T-cell (primary cell): ENCODE measurements at regions not wholly inside any gene's neighbourhood (a gene's known extent, or its start where the extent isn't known, plus 50 kb on each side); places are given as distances from the start of the nearest gene placed in this dataset.

Source experiments
- ATAC-seq, 4 experiments: fragments of 200-7000 bp in 3 of 4; fragments of 150-1000 bp in 1 of 4; cut with Tn5 transposase; replicated peaks in 1 of 4; 1 replicate in 3 of 4; 2 replicates in 1 of 4; pipeline ENCODE4 v1.10.0; 2021; ENCODE audit warnings: moderate library complexity in 3 of 4, mild to moderate bottlenecking in 2 of 4, moderate number of reproducible peaks in 1 of 4
- CTCF ChIA-PET, 2 donors: fragments of 300-600 bp; sonication (Branson Sonifier 250); formaldehyde crosslinking; loops; one replicate each; lab custom pipeline; 2022; ENCODE audit warnings: antibody characterized with exemption in 2 of 2; lab: Charles Lee
- POLR2A ChIA-PET, 2 donors: fragments of 300-600 bp; sonication (Branson Sonifier 250); formaldehyde crosslinking; loops; one replicate each; lab custom pipeline; 2022; ENCODE audit warnings: antibody characterized with exemption in 2 of 2; lab: Charles Lee
- DNase-seq, 35 experiments: peaks; one replicate each; pipeline versions ENCODE4 v3.0.0 to v3.0.0-alpha.2; 2013 to 2023
- H3K27ac ChIP-seq: one replicate; pipeline ENCODE4 v1.5.1; 2013; ENCODE audit warnings: low read length
- H3K27me3 ChIP-seq, 2 experiments: replicated peaks in 1 of 2; 1 replicate in 1 of 2; 2 replicates in 1 of 2; pipeline versions ENCODE4 v1.6.1 to v1.7.0; 2013; ENCODE audit warnings: low read length in 1 of 2, mixed read lengths in 1 of 2; ENCODE audit not compliant: control insufficient read depth in 2 of 2, insufficient read depth in 2 of 2; ENCODE audit errors: extremely low read depth in 1 of 2
- H3K36me3 ChIP-seq, 2 donors: 1 replicate in 1 of 2; 2 replicates in 1 of 2; pipeline versions ENCODE4 v1.6.1 to v1.7.0; 2013; ENCODE audit warnings: low read length in 1 of 2; ENCODE audit not compliant: control insufficient read depth in 2 of 2, insufficient read depth in 1 of 2; ENCODE audit errors: extremely low read depth in 1 of 2
- H3K4me1 ChIP-seq, 2 experiments: 1 replicate in 1 of 2; 2 replicates in 1 of 2; pipeline versions ENCODE4 v1.6.1 to v1.7.0; 2013; ENCODE audit warnings: low read length in 2 of 2, mixed read lengths in 1 of 2; ENCODE audit not compliant: insufficient read depth in 2 of 2, control insufficient read depth in 1 of 2; ENCODE audit errors: extremely low read depth in 1 of 2
- H3K4me3 ChIP-seq, 2 donors: 1 replicate in 1 of 2; 2 replicates in 1 of 2; pipeline versions ENCODE4 v1.5.1 to v1.7.0; 2013; ENCODE audit warnings: mild to moderate bottlenecking in 2 of 2, low read length in 1 of 2, moderate library complexity in 1 of 2; ENCODE audit not compliant: control insufficient read depth in 1 of 2; ENCODE audit errors: extremely low read depth in 1 of 2
- H3K9me3 ChIP-seq: 2 replicates; pipeline ENCODE4 v1.7.0; 2013
- H3K27ac Mint-ChIP-seq, 2 donors: one replicate each; pipeline ENCODE4 v1.8.0; 2020 to 2021; ENCODE audit warnings: mild to moderate bottlenecking in 2 of 2, mixed read lengths in 2 of 2
- H3K27me3 Mint-ChIP-seq, 2 donors: one replicate each; pipeline ENCODE4 v1.8.0; 2021 to 2022; ENCODE audit warnings: mixed read lengths in 2 of 2
- H3K36me3 Mint-ChIP-seq: one replicate; pipeline ENCODE4 v1.8.0; 2021; ENCODE audit warnings: mixed read lengths
- H3K4me1 Mint-ChIP-seq, 3 donors: one replicate each; pipeline ENCODE4 v1.8.0; 2020 to 2022; ENCODE audit warnings: mixed read lengths in 3 of 3, mild to moderate bottlenecking in 1 of 3
- H3K4me3 Mint-ChIP-seq, 3 donors: one replicate each; pipeline ENCODE4 v1.8.0; 2020 to 2022; ENCODE audit warnings: mild to moderate bottlenecking in 3 of 3, mixed read lengths in 3 of 3, moderate library complexity in 3 of 3
- H3K9me3 Mint-ChIP-seq, 3 donors: one replicate each; pipeline ENCODE4 v1.8.0; 2020 to 2022; ENCODE audit warnings: mixed read lengths in 3 of 3
- WGBS: methylation state at CpG from one replicate; pipeline ENCODE4 v1.1.5; 2013; ENCODE audit warnings: missing lambda C conversion rate; ENCODE audit not compliant: insufficient coverage; 5-methylcytosine and 5-hydroxymethylcytosine counted together

GRCh38 chr4:97159625-97160024 lies 983.7 kb downstream of the STPG2 start:
- no peaks in the 10 kb centered on the region for H3K4me1 Mint-ChIP-seq
- ChIA-PET POLR2A (no interaction called here), CTCF (no interaction called here)
- WGBS: 75% methylated on average over 1 of the region's 1 CpG
- H3K27ac ChIP-seq: no peak overlapping the region
- H3K4me3 ChIP-seq: no peak overlapping the region
- no peaks in the 10 kb centered on the region for H3K36me3 Mint-ChIP-seq
- no peaks in the 10 kb centered on the region for H3K27me3 Mint-ChIP-seq
- no peaks in the 10 kb centered on the region for H3K27me3 ChIP-seq
- H3K9me3 ChIP-seq: no peaks in the 10 kb centered on the region
- DNase-seq: no peak
- peaks cover 0 to 2% (median 0%) of the 10 kb centered on the region in 3 donors for H3K9me3 Mint-ChIP-seq
- H3K4me1 ChIP-seq: no peaks in the 10 kb centered on the region
- no peak for ATAC-seq
- H3K27ac Mint-ChIP-seq: no peak overlapping the region
- no peak overlapping the region for H3K4me3 Mint-ChIP-seq
- no peaks in the 10 kb centered on the region for H3K36me3 ChIP-seq

DNA sequence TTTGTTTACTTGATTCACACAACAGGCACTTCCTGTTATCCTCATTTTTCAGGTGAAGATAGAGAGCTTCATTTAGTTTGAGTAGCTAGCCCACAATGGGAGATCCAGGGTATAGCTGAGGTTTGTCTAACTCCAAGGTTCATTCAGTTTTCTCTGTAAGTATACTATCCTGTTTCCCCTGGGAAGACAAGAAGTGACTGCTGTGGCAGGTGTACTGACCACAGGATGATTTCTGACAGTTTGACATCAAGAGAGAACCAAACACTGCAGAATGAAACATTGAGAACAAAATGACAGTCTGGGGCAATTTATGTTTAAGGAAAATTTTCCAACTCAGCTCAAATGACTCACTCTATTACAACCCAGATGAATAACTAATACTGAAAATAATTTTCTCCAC lies 958.0 kb downstream of the STPG2 start:
- H3K27me3 ChIP-seq: no peaks in the 10 kb centered on the region
- H3K36me3 ChIP-seq: no peaks in the 10 kb centered on the region
- no peaks in the 10 kb centered on the region for H3K9me3 ChIP-seq
- ATAC-seq (no peak), DNase-seq (no peak)
- Mint-ChIP-seq H3K9me3 (peaks cover 4 to 8% (median 4%) of the 10 kb centered on the region in 3 donors), H3K27me3 (no peaks in the 10 kb centered on the region), H3K4me3 (no peak overlapping the region), H3K4me1 (no peaks in the 10 kb centered on the region), H3K36me3 (no peaks in the 10 kb centered on the region), H3K27ac (no peak overlapping the region)
- no peaks in the 10 kb centered on the region for H3K4me1 ChIP-seq
- POLR2A ChIA-PET: no interaction called here
- no peak overlapping the region for H3K27ac ChIP-seq
- CTCF ChIA-PET: no interaction called here
- no peak overlapping the region for H3K4me3 ChIP-seq

GRCh38 chr4:97197106-97197505 lies 946.2 kb downstream of the STPG2 start:
- H3K27ac ChIP-seq: no peak overlapping the region
- no peak for DNase-seq
- Mint-ChIP-seq H3K9me3 (peaks cover 5 to 8% (median 6%) of the 10 kb centered on the region in 3 donors), H3K27me3 (no peaks in the 10 kb centered on the region), H3K27ac (no peak overlapping the region), H3K4me1 (no peaks in the 10 kb centered on the region), H3K36me3 (no peaks in the 10 kb centered on the region), H3K4me3 (no peak overlapping the region)
- ChIA-PET POLR2A (no interaction called here), CTCF (no interaction called here)
- 70% methylated on average over 1 of the region's 2 CpGs for WGBS
- no peaks in the 10 kb centered on the region for H3K27me3 ChIP-seq
- H3K4me3 ChIP-seq: no peak overlapping the region
- no peaks in the 10 kb centered on the region for H3K36me3 ChIP-seq
- no peak for ATAC-seq
- H3K4me1 ChIP-seq: no peaks in the 10 kb centered on the region
- H3K9me3 ChIP-seq: no peaks in the 10 kb centered on the region

- Histone ChIP-seq H3K4me3 (no peak overlapping the region), H3K27me3 (no peaks in the 10 kb centered on the region), H3K27ac (no peak overlapping the region), H3K9me3 (no peaks in the 10 kb centered on the region), H3K36me3 (no peaks in the 10 kb centered on the region), H3K4me1 (no peaks in the 10 kb centered on the region)
- Mint-ChIP-seq H3K4me3 (no peak overlapping the region), H3K4me1 (no peaks in the 10 kb centered on the region), H3K9me3 (peaks cover 0 to 10% (median 5%) of the 10 kb centered on the region in 3 donors), H3K27me3 (no peaks in the 10 kb centered on the region), H3K36me3 (no peaks in the 10 kb centered on the region), H3K27ac (no peak overlapping the region)
- ChIA-PET POLR2A (no interaction called here), CTCF (no interaction called here)
- ATAC-seq (no peak), DNase-seq (no peak)
- WGBS: no CpG with 5 or more reads among the region's 1 CpG
Observed at GRCh38 chr4:97208749-97209148, 934.5 kb downstream of the STPG2 start.

- no peak overlapping the region for H3K4me3 ChIP-seq
- ATAC-seq (no peak), DNase-seq (no peak)
- H3K4me3 Mint-ChIP-seq: no peak overlapping the region
- ChIA-PET POLR2A (no interaction called here), CTCF (no interaction called here)
- peaks cover 0 to 15% (median 2%) of the 10 kb centered on the region in 3 donors for H3K9me3 Mint-ChIP-seq
- H3K36me3 ChIP-seq: no peaks in the 10 kb centered on the region
- H3K4me1 ChIP-seq: no peaks in the 10 kb centered on the region
- no peaks in the 10 kb centered on the region for H3K27me3 ChIP-seq
- 63% methylated on average over 5 of the region's 5 CpGs for WGBS
- H3K9me3 ChIP-seq: no peaks in the 10 kb centered on the region
- no peak overlapping the region for H3K27ac Mint-ChIP-seq
- H3K27me3 Mint-ChIP-seq: no peaks in the 10 kb centered on the region
- H3K27ac ChIP-seq: no peak overlapping the region
- H3K36me3 Mint-ChIP-seq: no peaks in the 10 kb centered on the region
- H3K4me1 Mint-ChIP-seq: no peaks in the 10 kb centered on the region
Observed at GRCh38 chr4:97215409-97215941, 927.8 kb downstream of the STPG2 start.

DNA sequence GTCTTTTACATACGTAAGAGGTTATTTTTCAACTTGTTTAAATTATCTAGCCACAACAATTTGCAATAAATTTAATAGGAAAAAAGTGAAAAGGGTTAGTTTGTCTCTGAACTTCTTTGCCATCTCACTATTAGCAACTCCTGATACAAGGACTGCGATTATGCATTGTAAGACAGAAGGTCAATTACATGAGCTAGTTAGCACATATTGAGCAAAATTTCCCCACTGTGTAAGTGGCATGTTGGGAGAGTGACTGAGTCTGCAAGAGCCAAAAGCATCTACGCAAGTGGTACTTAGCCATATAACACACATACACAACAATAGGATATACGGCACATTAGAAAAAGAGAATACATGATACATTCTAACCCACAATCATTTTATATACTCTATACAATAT lies 927.2 kb downstream of the STPG2 start:
- Histone ChIP-seq H3K4me1 (no peaks in the 10 kb centered on the region), H3K27ac (no peak overlapping the region), H3K27me3 (no peaks in the 10 kb centered on the region), H3K36me3 (no peaks in the 10 kb centered on the region), H3K9me3 (no peaks in the 10 kb centered on the region), H3K4me3 (no peak overlapping the region)
- no peaks in the 10 kb centered on the region for H3K36me3 Mint-ChIP-seq
- ATAC-seq (no peak), DNase-seq (no peak)
- CTCF ChIA-PET: no interaction called here
- no CpG with 5 or more reads among the region's 4 CpGs for WGBS
- H3K4me1 Mint-ChIP-seq: no peaks in the 10 kb centered on the region
- H3K9me3 Mint-ChIP-seq: peaks cover 0 to 15% (median 2%) of the 10 kb centered on the region in 3 donors
- no peak overlapping the region for H3K27ac Mint-ChIP-seq
- H3K27me3 Mint-ChIP-seq: no peaks in the 10 kb centered on the region
- no peak overlapping the region for H3K4me3 Mint-ChIP-seq
- POLR2A ChIA-PET: no interaction called here

- Histone ChIP-seq H3K4me1 (no peaks in the 10 kb centered on the region), H3K27ac (no peak overlapping the region), H3K4me3 (no peak overlapping the region), H3K27me3 (no peaks in the 10 kb centered on the region), H3K9me3 (no peaks in the 10 kb centered on the region), H3K36me3 (no peaks in the 10 kb centered on the region)
- no peak overlapping the region for H3K27ac Mint-ChIP-seq
- POLR2A ChIA-PET: no interaction called here
- H3K4me1 Mint-ChIP-seq: no peaks in the 10 kb centered on the region
- no peak for DNase-seq
- H3K9me3 Mint-ChIP-seq: peaks cover 3 to 6% (median 6%) of the 10 kb centered on the region in 3 donors
- 50% methylated on average over 3 of the region's 3 CpGs for WGBS
- no peak overlapping the region for H3K4me3 Mint-ChIP-seq
- no peaks in the 10 kb centered on the region for H3K36me3 Mint-ChIP-seq
- H3K27me3 Mint-ChIP-seq: no peaks in the 10 kb centered on the region
- no peak for ATAC-seq
- CTCF ChIA-PET: no interaction called here
Observed at GRCh38 chr4:97235521-97235920, 907.8 kb downstream of the STPG2 start.
